Hypothalamus (tissue), 51 donors: ENCODE measurements at regions not wholly inside any gene's neighbourhood (a gene's known extent, or its start where the extent isn't known, plus 50 kb on each side); places are given as distances from the start of the nearest gene placed in this dataset.

Source experiments
- DNase-seq, 51 donors: peaks; one replicate each; lab custom pipeline; 2025; lab: John Stamatoyannopoulos, UW

DNA sequence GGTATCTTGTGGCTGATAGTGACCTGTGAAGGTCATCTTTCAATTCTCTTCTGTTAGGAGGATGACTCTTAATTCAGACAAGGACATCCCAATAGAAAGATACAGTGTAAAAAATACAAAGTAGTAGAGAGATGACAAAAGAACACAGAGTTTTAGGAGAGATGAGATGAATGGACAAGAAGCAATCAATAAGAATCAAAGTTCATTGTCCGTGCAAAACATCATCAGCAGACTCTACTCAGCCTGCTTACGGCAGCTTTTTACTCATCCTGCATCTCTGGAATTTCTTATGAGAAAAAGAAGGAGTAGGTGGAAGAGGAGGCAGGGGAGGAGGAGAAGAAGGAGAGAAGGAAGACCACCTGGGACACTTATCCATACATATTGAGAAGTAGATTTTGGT, 2131.7 kb downstream of the ARAP2 start:
- DNase-seq = no peak

DNA sequence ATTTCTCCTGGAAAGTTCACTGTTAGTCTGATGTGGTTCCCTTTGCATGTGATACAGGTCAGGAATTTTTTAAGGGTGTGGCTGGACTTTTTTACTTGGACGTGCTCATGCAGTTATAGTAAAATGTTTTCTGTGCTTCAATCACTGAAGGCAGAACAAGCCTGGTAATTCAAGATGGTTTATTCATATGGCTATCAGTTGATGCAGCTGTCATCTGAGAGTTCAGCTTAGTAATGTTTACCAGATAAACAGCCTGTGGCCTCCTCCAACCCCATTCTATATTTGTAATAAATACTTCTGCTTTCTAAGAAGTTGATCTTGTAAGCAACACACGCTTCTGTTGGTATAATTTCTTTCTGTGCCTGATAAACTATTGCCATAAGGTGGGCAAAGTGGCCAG, 2105.9 kb downstream of the ARAP2 start:
- no peak for DNase-seq

DNA sequence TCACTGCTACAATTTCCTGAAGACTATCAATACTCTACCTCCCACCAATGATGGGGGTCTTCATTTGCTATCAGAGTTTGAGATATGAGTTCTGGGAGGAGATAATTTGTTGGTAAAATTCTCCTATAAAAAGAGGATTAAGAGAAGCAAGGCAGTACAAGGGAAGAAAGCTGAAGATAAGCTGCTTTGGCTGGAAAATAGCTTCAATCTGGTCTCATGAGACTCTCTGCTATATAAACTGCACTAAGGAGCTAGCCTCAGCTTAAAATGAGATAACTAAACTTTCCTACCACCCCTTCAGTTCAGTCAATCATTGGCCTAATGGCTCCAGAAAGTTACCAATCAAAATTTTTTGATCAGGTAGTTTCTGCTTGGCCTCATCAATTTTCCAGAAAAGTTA, 2105.0 kb downstream of the ARAP2 start:
- no peak for DNase-seq

DNA sequence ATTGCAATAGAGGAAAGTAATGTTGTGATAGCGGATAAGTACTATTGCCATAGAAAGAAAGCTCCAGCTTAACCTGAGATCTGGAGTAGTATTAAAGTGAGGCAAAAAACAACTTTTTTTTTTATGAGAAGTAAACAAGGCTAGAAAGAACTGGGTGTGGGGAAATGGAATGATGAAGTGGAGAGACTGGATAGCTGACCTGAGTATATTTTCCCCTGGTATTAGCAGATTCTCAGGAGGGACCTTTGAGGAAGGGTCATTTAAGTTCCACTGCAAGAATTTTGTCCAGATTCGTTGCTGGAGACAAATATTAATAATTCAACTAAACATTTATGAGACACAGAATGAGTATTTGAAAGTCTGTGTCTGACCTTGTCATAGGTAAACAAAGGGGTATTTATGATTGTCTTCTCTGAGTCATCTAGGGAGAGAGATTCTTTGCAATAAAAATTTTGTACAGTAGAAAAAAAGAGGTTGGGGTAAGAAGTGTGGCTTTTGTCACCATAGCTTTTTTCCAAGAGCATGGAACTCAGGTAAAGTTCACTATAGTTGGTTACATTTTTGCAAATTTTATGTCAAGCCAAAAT, 2095.9 kb downstream of the ARAP2 start:
- no peak for DNase-seq

DNA sequence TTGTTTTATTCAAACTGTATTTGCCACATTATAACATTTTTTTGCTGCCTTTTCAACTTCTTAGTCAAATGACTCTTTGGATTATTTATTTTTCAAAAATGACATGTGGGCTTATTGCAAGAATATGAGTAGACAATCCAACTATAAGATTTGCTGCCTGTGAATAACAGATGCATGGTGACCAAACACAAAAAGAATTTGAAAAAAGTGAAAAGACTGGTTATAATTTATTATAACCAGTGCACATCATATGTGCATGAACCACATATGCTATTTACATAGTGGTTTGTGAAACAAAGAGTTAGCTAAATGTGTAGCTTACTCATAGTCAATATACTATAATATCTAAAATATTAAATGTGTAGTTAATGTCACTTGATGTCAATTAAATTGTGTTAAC, 2086.8 kb downstream of the ARAP2 start:
- no peak for DNase-seq

DNA sequence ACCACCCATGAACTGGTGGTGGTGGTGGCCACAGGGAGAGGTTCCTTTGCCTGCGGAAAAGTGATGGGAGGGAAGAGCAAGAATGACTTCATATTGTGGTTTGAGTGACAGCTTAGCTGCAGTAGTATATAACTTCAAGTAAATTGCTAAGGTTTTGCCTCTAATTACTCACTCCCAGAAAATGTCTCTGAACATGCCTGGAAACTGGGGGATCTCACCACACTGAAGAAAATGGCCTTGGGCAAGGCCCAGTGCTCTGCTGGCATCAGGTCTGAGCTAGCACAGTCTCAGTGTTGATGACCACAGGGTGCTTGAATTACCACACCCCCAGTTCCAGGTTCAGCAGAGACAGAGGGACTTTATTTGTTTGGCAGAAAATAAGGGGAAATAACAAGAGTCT, 2085.4 kb downstream of the ARAP2 start:
- DNase-seq = no peak

DNA sequence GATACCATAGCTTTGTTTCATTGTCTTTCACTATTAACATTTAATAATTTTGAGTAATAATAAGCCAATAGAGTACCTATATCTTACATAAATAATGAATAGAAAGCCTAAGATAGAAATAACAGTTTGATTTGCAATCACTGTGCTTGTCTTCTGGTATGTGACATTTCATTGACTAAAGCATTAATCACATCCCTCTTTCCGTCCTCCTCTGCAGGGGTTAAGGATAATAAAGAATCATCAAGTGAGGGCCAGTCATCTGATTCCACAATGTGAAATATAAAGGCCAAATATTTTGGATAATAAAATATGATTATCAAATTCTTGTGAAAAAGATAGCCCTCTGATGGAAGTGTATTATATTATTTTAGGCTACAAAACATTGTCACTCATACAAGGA, 2073.4 kb downstream of the ARAP2 start:
- DNase-seq = no peak

DNA sequence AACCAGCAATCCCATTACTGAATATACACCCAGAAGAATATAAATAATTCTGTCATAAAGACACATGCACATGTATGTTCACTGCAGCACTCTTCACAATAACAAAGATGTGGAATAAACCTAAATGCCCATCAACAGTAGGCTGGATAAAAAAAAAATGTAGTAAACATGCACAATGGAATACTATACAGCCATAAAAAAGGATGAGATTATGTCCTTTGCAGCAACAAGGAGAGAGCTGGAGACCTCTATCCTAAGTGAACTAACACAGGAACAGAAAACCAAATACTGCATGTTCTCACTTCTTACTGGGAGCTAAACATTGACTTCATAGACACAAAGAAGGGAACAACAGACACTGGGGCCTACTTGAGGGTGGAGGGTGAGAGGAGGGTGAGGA, 2067.7 kb downstream of the ARAP2 start:
- no peak for DNase-seq

DNA sequence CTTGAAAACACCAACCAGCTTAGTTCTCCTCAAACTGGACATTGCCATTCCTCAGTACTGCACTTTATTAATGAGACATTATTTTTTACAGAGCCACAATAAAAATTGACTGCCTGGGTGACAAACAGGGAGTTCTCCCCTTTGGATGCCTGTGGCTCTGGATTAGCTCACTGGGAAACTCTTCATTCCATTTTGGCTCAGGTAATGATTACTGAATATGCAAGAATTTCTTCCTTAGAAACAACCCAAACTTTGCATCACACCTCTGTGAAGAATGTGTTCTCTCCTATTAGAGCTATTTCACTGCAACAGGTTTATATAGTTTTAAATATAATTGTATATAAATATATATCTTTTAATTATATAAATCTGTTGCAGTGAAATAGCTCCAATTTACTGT, 2065.8 kb downstream of the ARAP2 start:
- no peak for DNase-seq

DNA sequence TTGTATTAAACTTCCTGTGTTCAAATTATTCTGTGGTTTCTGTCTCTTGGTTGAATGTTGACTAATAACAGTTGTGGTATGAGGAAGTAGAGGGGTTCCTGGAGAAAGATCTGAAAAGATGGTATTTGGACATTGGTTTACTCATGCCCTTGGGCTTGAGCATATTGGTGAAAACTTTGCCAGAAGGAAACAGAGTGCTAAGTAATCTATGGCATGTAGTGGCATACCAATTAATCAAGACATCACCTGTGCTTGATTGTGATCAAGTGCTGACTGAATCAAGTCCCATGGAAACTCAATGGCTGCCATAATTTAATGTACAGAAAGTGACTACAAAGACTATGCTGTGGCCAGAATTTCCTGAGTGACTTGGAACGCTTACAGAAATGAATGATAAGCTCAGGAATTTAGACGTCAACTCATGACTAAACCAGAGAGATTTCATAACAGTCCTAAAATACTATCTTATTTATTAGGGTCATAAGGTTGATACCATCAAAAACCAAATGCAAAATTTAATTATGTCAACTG, 2062.9 kb downstream of the ARAP2 start:
- no peak for DNase-seq

DNA sequence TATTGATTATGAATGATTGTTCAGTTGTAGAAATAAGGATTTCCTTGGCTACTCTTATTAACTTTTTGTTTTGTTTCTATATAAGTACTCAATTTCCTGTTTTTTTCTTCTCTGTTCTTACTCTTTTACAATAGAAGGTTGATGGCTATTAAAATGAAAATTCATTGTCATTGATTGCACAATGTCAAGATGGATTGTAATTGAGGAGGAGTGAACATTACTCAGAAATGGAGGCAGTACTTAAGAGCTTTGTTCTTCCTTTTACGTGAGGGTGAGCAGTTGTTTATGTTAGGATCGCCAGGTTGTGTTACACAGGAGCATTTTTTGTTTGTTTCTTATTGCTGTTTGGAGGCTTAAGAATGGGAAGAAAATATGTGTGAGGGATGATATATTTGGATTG, 2062.4 kb downstream of the ARAP2 start:
- no peak for DNase-seq

DNA sequence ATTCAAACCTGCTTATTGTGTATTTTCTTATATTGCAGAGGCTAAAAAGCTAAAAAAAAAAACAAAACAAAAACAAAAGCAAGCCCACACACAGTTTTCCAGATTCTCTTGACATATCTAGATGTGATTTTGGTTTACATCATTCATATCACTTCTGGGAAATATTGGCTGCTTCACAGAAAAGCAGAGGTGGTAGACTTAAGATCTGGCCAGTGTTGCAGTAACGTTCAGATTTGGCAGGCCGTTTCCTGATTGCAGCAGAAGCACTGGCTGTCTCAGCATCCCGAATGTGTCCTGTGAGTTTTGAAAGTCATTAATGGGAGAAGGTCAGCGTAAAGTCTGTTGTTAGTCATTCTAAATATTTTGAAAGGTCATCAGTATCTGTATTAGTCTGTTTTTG, 2062.0 kb downstream of the ARAP2 start:
- no peak for DNase-seq

DNA sequence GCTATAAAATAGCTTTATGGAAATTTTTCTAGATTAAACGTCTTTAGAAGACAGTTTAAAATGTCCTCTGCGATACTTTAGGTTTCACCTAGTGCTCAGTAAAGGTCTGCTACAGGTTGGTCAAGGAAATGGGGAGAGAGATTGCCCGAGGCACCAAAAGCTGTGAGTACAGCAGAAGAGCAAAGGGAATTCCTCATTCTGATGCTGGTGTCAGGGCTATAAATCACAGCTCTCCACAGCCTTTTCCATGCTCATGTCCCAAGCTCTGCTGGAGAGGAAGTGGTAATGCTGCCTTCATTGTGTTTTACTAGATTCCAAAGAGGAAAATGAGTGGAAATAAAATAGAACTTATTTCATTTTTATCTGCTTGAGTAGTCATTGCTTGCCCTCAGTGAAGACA, 2060.4 kb downstream of the ARAP2 start:
- DNase-seq = no peak

DNA sequence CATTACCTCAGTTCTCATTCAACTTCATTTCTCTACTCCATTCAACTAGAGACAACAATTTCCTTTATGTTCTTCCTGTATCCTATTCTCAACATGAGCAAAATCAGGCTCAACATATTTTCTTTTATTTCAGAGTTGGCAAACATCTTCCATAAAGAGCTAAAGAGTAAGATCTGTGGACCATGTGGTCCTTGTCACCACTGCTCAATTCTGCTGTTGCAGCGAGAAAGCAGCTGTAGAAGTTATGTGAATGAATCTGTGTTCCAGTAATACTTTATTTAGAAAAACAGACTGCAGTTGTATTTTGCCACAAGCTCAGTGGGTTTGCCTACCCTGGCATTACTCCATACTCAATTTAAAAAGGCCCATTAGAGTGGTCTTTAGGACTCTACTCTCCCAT, 2057.3 kb downstream of the ARAP2 start:
- no peak for DNase-seq

DNA sequence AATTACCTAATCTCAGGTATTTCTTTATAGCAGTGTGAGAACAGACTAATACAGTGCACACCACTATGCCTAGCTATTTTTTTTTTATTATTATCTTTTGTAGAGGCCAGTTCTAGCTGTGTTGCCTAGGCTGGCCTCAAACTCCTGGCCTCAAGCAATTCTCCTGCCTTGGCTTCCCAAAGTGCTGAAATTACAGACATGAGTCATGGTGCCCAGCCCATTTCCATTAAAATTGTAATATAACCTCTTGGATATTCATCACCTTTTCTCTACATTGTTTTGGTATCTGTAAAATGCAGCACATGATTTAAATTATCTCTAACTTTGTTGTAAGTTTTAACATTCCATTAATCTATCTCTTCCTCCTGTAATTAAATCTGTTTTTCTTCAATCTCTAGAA, 2052.9 kb downstream of the ARAP2 start:
- no peak for DNase-seq

DNA sequence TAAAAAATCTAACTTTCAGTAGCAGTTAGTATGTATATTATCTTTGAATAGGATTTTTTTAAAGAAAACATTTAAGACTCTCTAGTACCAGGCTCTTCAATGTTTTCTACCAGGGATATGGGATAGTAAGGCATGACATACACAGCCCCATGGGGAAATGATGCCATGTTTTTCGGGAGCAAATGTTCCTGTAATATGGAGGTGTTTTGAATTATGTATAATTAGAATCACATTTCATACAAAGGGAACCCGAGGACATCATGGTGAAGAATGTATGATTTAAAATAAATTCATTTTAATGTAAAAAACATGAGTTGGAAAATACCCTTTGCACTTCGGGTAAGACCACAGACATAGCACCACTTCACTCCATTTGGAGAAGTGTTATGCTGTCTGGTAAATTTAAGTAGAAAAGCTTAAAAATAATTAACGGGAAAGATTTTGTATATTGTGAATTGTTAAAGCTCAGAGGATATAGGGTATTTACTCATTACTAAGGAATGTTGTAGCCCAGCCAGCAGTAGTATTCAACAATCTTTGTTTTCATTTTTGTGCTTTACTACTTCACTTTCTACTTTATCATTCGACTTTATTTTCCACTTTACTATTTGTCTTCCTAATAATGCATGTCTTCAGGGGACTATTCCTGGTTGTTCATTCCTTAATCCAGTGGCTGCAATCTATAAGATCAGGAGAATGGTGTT, 2050.7 kb downstream of the ARAP2 start:
- DNase-seq = no peak

DNA sequence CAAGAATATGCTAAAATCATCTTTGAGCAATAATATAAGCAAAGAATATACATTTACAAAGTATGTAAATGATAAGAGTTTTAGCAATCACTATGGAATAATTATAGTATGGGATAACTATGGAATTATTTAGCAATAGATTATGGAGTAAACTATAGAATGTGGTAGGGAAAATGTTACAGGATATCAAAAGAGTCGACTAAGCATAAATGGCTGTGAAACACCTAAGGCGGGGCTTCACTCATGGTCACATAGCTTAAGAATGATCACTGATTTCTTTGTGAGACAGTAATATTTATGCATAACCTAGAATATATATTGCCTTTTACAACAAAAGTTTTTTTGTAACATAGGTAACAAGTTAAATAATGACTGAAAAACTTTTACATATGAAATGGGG, 2049.7 kb downstream of the ARAP2 start:
- DNase-seq = no peak

DNA sequence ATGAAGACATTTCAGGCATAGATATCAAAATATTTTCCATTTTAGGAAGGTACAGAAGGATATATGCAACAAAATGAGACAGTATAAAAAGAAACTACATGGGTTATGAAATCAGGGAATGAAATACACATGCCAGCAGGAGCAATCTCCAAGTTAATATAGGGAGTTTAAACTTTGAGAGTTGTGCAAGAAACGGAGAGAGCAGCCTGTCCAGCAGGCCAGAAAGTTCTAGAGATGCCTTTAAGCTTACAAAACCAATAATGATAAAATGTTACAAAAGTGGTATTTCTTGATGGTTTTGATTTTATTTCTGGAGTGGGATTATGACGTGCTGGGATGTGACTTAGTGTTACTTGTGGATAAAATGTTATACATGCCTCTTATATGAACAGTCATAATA, 2047.9 kb downstream of the ARAP2 start:
- DNase-seq = no peak

DNA sequence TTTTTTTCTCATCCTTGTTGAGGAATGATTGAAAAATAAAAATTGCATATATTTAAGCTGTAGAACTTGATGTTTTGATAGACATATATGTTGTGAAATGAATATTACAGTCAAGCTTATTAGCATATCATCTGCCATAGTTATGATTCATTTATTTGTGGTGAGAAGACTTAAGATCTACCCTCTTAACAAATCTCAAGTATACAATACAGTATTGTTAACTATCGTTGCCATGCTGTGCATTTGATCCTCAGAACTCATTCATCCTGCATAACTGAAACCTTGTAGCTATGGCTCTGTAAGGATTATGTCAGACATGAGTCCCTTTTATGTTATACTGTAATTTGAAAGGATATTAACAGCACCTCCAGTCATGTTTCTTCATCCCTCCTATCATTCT, 2045.3 kb downstream of the ARAP2 start:
- no peak for DNase-seq

DNA sequence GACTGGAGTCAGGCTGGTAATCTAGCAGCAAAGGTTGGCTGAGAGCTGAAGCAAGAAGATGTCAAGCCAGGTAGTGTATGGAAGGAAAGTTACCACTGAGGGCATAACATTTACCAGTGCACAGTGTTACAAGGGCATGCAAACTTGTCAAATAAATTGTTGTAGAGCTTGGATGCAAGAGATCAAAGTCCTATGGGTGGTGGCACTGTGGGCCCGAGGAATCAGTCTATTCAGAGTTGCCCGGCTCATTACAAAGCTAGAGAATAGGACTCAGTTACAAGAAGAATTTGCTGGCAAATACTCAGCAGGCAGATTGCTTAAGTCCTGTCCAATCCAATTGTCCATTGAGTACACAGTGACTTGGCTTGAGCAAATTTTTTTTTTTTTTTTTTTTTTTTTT, 2043.8 kb downstream of the ARAP2 start:
- DNase-seq = no peak

DNA sequence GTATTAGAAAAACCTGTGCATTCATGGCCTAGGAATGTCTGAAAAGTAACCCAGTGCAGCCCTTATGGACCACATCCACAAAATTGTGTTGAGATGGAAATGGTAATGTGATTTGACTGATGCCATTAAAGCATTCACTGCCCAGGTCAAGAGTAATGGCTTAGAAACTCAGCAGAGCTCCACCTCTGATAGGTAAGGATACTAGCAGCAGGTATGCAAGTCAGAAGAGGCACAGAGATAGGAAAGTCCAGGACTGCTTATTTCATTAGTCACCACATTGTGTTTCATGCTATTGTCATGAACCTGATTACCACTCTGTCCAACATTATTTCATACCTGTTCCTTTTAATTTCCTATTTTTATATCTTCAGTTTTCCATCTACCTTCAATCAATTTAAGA, 2042.2 kb downstream of the ARAP2 start:
- DNase-seq = no peak

DNA sequence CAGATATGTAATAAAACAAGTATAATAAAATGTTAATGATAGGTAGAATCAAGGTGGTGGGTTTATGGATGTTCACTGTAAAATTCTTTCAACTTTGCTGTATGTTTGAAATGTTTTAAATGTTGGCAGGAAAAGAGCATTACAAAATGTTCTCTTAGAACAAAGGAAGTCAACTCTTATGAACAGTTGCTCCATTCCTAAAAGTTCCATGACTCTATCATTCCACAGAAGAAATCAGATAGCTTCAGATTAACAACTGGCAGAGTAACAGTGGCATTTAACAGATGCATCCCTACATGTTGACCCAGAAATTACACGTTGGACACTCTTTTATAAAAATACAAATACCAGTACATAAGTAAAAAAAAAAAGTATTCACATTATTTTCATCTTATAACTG, 2023.7 kb downstream of the ARAP2 start:
- DNase-seq = no peak

DNA sequence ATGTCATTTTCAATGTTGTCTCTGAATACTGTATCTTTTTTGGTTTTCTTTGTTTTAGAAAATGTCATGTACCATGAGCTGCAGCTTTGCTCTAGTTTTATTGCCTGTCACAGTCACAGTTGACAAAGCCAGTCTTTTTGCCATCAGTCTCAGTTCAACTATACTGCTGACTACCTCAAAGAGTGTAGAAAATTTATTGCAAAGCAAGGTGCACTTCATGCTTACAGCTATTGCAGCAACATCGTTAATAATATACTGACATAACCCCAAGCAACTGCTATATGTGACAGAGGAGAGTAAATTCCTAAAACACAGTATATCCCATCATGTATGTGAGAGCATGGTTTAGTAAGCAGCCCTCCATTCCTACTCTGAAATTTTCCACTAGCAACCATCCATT, 2022.3 kb downstream of the ARAP2 start:
- no peak for DNase-seq
